ENCODE measurements at regions not wholly inside any gene's neighbourhood (a gene's known extent, or its start where the extent isn't known, plus 50 kb on each side); places are given as distances from the start of the nearest gene placed in this dataset.

GRCh38 chr4:159012381-159012780 is 90.5 kb upstream of the RAPGEF2 start:
- ChIA-PET POLR2A (no interaction called here), CTCF (no interaction called here)
- Histone ChIP-seq H3K9ac (replicated peaks; ENCODE audit: extremely low read depth, insufficient read depth, low read length) (no peak overlapping the region), H3K9me3 (replicated peaks; ENCODE audit: control insufficient read depth, insufficient read depth, low read length) (no peaks in the 10 kb centered on the region), H3K4me2 (ENCODE audit: insufficient read depth, low read length) (no peak overlapping the region), H3K9me1 (replicated peaks; ENCODE audit: control insufficient read depth, extremely low read depth, insufficient read depth, low read length) (no peaks in the 10 kb centered on the region), H3K27ac (ENCODE audit: insufficient read depth, low read depth, low read length) (no peak overlapping the region), H3K79me2 (ENCODE audit: control insufficient read depth, insufficient read depth, low read length) (no peaks in the 10 kb centered on the region), H3K4me3 (replicated peaks in 1 of 3; ENCODE audit: insufficient read depth in 1 of 3, low read depth in 1 of 3, low read length in 3 of 3) (no peak overlapping the region), H3K4me1 (ENCODE audit: control insufficient read depth, extremely low read depth, insufficient read depth, low read length) (no peaks in the 10 kb centered on the region), H4K20me1 (replicated peaks; ENCODE audit: control insufficient read depth, extremely low read depth, insufficient read depth, low read length) (no peaks in the 10 kb centered on the region), H3K36me3 (ENCODE audit: control insufficient read depth in 2 of 2, extremely low read depth in 1 of 2, insufficient read depth in 2 of 2, low read length in 2 of 2) (no peaks in the 10 kb centered on the region), H2AFZ (ENCODE audit: low read depth, low read length) (no peak overlapping the region), H3K27me3 (ENCODE audit: control insufficient read depth in 2 of 2, insufficient read depth in 2 of 2, low read length in 2 of 2) (no peaks in the 10 kb centered on the region)
- dilution Hi-C loops (cut with MboI; ENCODE audit: extremely low pct_ligation_motif_present, low sequenced_read_pairs) (no loop called here), intact Hi-C loops (cut with micrococcal nuclease) (no loop called here)
- BruUV-seq (replicated peaks) = no TSS peak
- no peak for DNase-seq (ENCODE audit: low read depth, low spot score)
- TF ChIP-seq MAX (IDR thresholded peaks at IDR 0.05; ENCODE audit: insufficient read depth, insufficient read length) = no peak
- TF ChIP-seq JUN (IDR thresholded peaks at IDR 0.05; ENCODE audit: borderline replicate concordance, insufficient read depth, insufficient read length, low read depth) = no peak
- TF ChIP-seq MYC (IDR thresholded peaks at IDR 0.05; ENCODE audit: low read depth, low read length) = no peak
- no peak for TF ChIP-seq CTCF (IDR thresholded peaks at IDR 0.05; ENCODE audit: extremely low read depth in 1 of 2, insufficient read depth in 1 of 2, low read depth in 1 of 2, low read length in 2 of 2)
- no peak for TF ChIP-seq FOS (IDR thresholded peaks at IDR 0.05; ENCODE audit: borderline replicate concordance, insufficient read depth, low read length)
- no peak for TF ChIP-seq POLR2A (IDR thresholded peaks at IDR 0.05; ENCODE audit: low read depth, low read length)
- no peak for TF ChIP-seq EZH2 (IDR thresholded peaks at IDR 0.05; ENCODE audit: borderline replicate concordance, low read depth, low read length, severe bottlenecking)
- TF ChIP-seq POLR2AphosphoS5 (IDR thresholded peaks at IDR 0.05; ENCODE audit: insufficient read depth, low read depth, low read length) = no peak
- no peak for TF ChIP-seq GATA2 (IDR thresholded peaks at IDR 0.05; ENCODE audit: insufficient read depth, insufficient read length, low read depth, low read length)
- FAIRE-seq = no peak
